SH-SY5Y (cell line): ENCODE measurements at regions not wholly inside any gene's neighbourhood (a gene's known extent, or its start where the extent isn't known, plus 50 kb on each side); places are given as distances from the start of the nearest gene placed in this dataset.

Experiments used
- GATA2 ChIP-seq: IDR thresholded peaks from 2 replicates; pipeline ENCODE4 v1.6.1; 2011; ENCODE audit warnings: mild to moderate bottlenecking, low read depth, low read length
- GATA3 ChIP-seq: IDR thresholded peaks from 2 replicates; pipeline ENCODE4 v1.6.1; 2011; ENCODE audit warnings: low read depth, mild to moderate bottlenecking, low read length, moderate library complexity

GRCh38 chr5:117094114-117094815 is 519.6 kb upstream of the SEMA6A start:
- TF ChIP-seq GATA3: no peak
- TF ChIP-seq GATA2: no peak
